CD4-positive, alpha-beta T cell treated with Interleukin-15 for 1 hour (primary cell): ENCODE measurements at regions not wholly inside any gene's neighbourhood (a gene's known extent, or its start where the extent isn't known, plus 50 kb on each side); places are given as distances from the start of the nearest gene placed in this dataset.

Experiments used
- DNase-seq: peaks from one replicate; pipeline ENCODE4 v3.0.0-alpha.2; 2020

GRCh38 chr12:91379051-91379775, 196.6 kb upstream of the DCN start:
- DNase-seq: no peak

- no peak for DNase-seq
Measured at GRCh38 chr12:91377436-91377835, 194.8 kb upstream of the DCN start.

GRCh38 chr12:91373086-91373485, 190.5 kb upstream of the DCN start:
- DNase-seq: no peak

- DNase-seq: no peak
Measured at GRCh38 chr12:91370086-91370868, 187.7 kb upstream of the DCN start.

- DNase-seq: no peak
Measured at GRCh38 chr12:91368613-91369012, 186.0 kb upstream of the DCN start.

- no peak for DNase-seq
Measured at GRCh38 chr12:91367234-91367849, 184.7 kb upstream of the DCN start.

- DNase-seq: no peak
Measured at GRCh38 chr12:91364471-91365184, 182.0 kb upstream of the DCN start.

GRCh38 chr12:91361864-91362263, 179.2 kb upstream of the DCN start:
- DNase-seq: no peak

GRCh38 chr12:91357381-91357780, 174.8 kb upstream of the DCN start:
- no peak for DNase-seq

- no peak for DNase-seq
Measured at GRCh38 chr12:91356405-91356804, 173.8 kb upstream of the DCN start.

GRCh38 chr12:91355150-91356006, 172.8 kb upstream of the DCN start:
- DNase-seq: peak; percentile 36

- no peak for DNase-seq
Measured at GRCh38 chr12:91353266-91353665, 170.6 kb upstream of the DCN start.

GRCh38 chr12:91349476-91349875, 166.9 kb upstream of the DCN start:
- DNase-seq: no peak

- DNase-seq: no peak
Measured at GRCh38 chr12:91347481-91348214, 165.0 kb upstream of the DCN start.

- no peak for DNase-seq
Measured at GRCh38 chr12:91346827-91347226, 164.2 kb upstream of the DCN start.

GRCh38 chr12:91344408-91344807, 161.8 kb upstream of the DCN start:
- no peak for DNase-seq

- no peak for DNase-seq
Measured at GRCh38 chr12:91343010-91343409, 160.4 kb upstream of the DCN start.

GRCh38 chr12:91339106-91339505, 156.5 kb upstream of the DCN start:
- no peak for DNase-seq

- DNase-seq: no peak
Measured at GRCh38 chr12:91335699-91336098, 153.1 kb upstream of the DCN start.

- DNase-seq: no peak
Measured at GRCh38 chr12:91333966-91334365, 151.3 kb upstream of the DCN start.

- no peak for DNase-seq
Measured at GRCh38 chr12:91332302-91332701, 149.7 kb upstream of the DCN start.

- DNase-seq: no peak
Measured at GRCh38 chr12:91331371-91331770, 148.8 kb upstream of the DCN start.
